Lung (tissue), 11 donors: ENCODE measurements at regions not wholly inside any gene's neighbourhood (a gene's known extent, or its start where the extent isn't known, plus 50 kb on each side); places are given as distances from the start of the nearest gene placed in this dataset.
"Not testable (repeated sequence)": the region's sequence is repeated elsewhere in the genome, so short reads cannot be mapped to it uniquely, and the experiment has no call there.

Experiments used
- ATAC-seq: fragments of 200-7000 bp; cut with Tn5 transposase; one replicate; pipeline ENCODE4 v1.9.1; 2020; ENCODE audit warnings: moderate number of reproducible peaks; ENCODE audit not compliant: insufficient read depth, low FRiP score
- DNase-seq, 3 donors: peaks; one replicate each; pipeline ENCODE4 v3.0.0-alpha.2; 2013 to 2017
- H3K27ac ChIP-seq, 2 donors: one replicate each; pipeline ENCODE4 v1.5.1; 2013; ENCODE audit warnings: mild to moderate bottlenecking in 2 of 2, moderate library complexity in 2 of 2, control low read depth in 1 of 2, inconsistent platforms in 1 of 2, low read depth in 1 of 2, low read length in 1 of 2
- H3K27me3 ChIP-seq, 3 donors: one replicate each; pipeline ENCODE4 v1.5.1; 2013; ENCODE audit warnings: low read length in 2 of 3; ENCODE audit not compliant: control insufficient read depth in 3 of 3, insufficient read depth in 3 of 3
- H3K36me3 ChIP-seq, 4 donors: one replicate each; pipeline ENCODE4 v1.5.1; 2013; ENCODE audit warnings: low read length in 4 of 4, mild to moderate bottlenecking in 1 of 4, moderate library complexity in 1 of 4; ENCODE audit not compliant: control insufficient read depth in 4 of 4, insufficient read depth in 4 of 4
- H3K4me1 ChIP-seq, 5 donors: one replicate each; pipeline ENCODE4 v1.5.1; 2013; ENCODE audit warnings: low read length in 5 of 5, mild to moderate bottlenecking in 2 of 5, moderate library complexity in 1 of 5; ENCODE audit not compliant: control insufficient read depth in 5 of 5, insufficient read depth in 5 of 5
- H3K4me3 ChIP-seq: one replicate; pipeline ENCODE4 v1.5.1; 2013; ENCODE audit warnings: mild to moderate bottlenecking, control low read depth, moderate library complexity
- H3K9ac ChIP-seq, 2 donors: one replicate each; pipeline ENCODE4 v1.5.1; 2013; ENCODE audit warnings: low read length in 2 of 2, control low read depth in 1 of 2; ENCODE audit not compliant: insufficient read depth in 1 of 2
- H3K9me3 ChIP-seq, 4 donors: one replicate each; pipeline ENCODE4 v1.5.1; 2013; ENCODE audit warnings: low read length in 3 of 4, mild to moderate bottlenecking in 1 of 4, moderate library complexity in 1 of 4; ENCODE audit not compliant: control insufficient read depth in 4 of 4, insufficient read depth in 3 of 4
- WGBS, 2 donors: extraction: QIAGEN DNeasy Blood & Tissue Kit; methylation state at CpG; one replicate each; pipeline ENCODE4 v1.1.7; 2013; 5-methylcytosine and 5-hydroxymethylcytosine counted together
- TF ChIP-seq, protein P1 (sequence below): IDR thresholded peaks from 2 replicates; pipeline ENCODE4 v1.5.1; 2012; ENCODE audit warnings: mild to moderate bottlenecking; ENCODE audit errors: control extremely low read depth, extremely low read depth
- donor health status: control.
- donor health status: control.
- donor health status: Bipolar disorder and iron deficiency.
- donor health status: healthy.
- donor health status: DM: yes; HTN: yes; CAD: no.

DNA sequence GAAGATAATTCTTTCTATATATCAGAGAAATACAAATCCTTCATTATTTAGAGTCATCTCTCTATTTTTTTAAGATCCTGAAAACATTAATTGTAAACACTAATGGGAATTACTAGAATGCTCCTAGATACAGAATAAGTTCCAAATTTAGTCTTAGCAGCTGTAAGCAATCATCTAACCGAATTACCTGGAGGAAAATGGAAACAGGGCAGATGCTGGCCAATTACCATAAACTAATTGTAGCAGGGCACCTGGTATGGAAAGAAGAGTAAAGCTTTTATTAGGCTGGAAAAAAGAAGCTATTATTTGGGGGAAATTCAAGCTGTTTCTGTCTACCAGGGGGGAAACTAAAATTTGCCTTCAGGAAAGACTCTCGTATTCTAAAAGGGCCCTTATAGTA is 257.5 kb downstream of the MMUT start:
- Histone ChIP-seq H3K9me3 (peaks cover 0 to 4% (median 2%) of the 10 kb centered on the region in 4 donors), H3K36me3 (no peaks in the 10 kb centered on the region), H3K9ac (no peak overlapping the region), H3K4me3 (no peak overlapping the region), H3K27me3 (no peaks in the 10 kb centered on the region), H3K27ac (no peak overlapping the region), H3K4me1 (no peaks in the 10 kb centered on the region)
- WGBS, 2 donors = 87 to 88% methylated on average over 2 of the region's 2 CpGs
- no peak for DNase-seq
- TF ChIP-seq, protein P1, sequence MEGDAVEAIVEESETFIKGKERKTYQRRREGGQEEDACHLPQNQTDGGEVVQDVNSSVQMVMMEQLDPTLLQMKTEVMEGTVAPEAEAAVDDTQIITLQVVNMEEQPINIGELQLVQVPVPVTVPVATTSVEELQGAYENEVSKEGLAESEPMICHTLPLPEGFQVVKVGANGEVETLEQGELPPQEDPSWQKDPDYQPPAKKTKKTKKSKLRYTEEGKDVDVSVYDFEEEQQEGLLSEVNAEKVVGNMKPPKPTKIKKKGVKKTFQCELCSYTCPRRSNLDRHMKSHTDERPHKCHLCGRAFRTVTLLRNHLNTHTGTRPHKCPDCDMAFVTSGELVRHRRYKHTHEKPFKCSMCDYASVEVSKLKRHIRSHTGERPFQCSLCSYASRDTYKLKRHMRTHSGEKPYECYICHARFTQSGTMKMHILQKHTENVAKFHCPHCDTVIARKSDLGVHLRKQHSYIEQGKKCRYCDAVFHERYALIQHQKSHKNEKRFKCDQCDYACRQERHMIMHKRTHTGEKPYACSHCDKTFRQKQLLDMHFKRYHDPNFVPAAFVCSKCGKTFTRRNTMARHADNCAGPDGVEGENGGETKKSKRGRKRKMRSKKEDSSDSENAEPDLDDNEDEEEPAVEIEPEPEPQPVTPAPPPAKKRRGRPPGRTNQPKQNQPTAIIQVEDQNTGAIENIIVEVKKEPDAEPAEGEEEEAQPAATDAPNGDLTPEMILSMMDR = no peak
- no peak for ATAC-seq

DNA sequence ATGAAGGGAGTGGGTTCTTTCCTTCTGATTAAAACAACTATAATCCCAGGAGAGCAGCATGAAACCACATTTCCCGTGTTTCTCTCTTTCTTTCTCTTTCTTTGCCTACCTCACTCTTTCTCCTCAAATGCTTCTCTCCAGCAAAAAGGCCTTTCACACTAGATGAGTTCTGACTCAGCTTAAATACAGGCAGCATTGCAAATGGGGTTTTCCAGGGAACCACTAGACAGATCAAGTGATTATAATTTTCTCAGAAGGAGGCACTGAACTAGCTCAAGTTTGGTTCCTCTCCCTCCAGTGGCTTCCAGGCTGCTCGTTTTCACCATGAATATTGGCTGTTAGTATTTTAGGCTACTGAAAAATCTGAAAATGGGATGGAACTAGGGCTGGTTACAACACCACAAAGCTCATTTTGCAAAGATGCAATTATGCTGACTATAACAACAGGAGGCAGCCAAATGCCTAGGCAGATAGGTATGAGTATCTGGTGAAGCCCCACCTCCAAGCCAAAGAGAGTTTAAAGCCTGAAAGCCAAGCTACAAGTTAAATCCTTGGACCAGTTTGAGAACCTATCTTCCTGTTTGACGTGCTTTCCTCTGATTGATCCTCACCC is 260.0 kb downstream of the MMUT start:
- no peak for DNase-seq
- no peaks in the 10 kb centered on the region for H3K4me1 ChIP-seq
- ATAC-seq = no peak
- H3K9ac ChIP-seq = no peak overlapping the region
- H3K9me3 ChIP-seq = peaks cover 0 to 4% (median 2%) of the 10 kb centered on the region in 4 donors
- H3K27ac ChIP-seq = no peak overlapping the region
- no peaks in the 10 kb centered on the region for H3K27me3 ChIP-seq
- WGBS, 2 donors = 63 to 77% methylated on average over 3 of the region's 3 CpGs
- TF ChIP-seq, protein P1 = no peak
- H3K36me3 ChIP-seq = no peaks in the 10 kb centered on the region
- no peak overlapping the region for H3K4me3 ChIP-seq

DNA sequence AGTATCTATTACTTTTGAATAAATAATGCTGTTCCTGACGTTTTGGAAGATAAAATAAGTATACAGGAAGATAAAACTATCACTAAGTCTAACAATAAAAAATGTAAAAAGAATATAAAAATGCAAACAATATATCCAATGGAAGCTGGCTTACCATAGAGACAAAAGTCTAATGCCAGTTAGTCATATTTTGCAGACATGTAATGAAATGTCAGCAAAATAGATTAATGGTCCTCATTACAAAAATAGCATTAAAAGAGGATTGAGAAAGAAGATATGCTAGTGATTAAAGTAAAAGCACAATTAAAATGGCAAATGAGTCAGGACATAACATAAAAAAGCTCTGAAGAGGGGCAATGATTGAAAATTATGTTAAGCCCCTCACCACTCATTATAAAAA is 265.0 kb downstream of the MMUT start:
- no peaks in the 10 kb centered on the region for H3K4me1 ChIP-seq
- H3K9ac ChIP-seq = no peak overlapping the region
- TF ChIP-seq, protein P1 = no peak
- ATAC-seq = no peak
- H3K36me3 ChIP-seq = no peaks in the 10 kb centered on the region
- peaks cover 0 to 3% (median 0%) of the 10 kb centered on the region in 4 donors for H3K9me3 ChIP-seq
- no peaks in the 10 kb centered on the region for H3K27me3 ChIP-seq
- H3K4me3 ChIP-seq = no peak overlapping the region
- WGBS, 2 donors = 23 to 55% methylated on average over 1 of the region's 1 CpG
- H3K27ac ChIP-seq = no peak overlapping the region
- DNase-seq = no peak

DNA sequence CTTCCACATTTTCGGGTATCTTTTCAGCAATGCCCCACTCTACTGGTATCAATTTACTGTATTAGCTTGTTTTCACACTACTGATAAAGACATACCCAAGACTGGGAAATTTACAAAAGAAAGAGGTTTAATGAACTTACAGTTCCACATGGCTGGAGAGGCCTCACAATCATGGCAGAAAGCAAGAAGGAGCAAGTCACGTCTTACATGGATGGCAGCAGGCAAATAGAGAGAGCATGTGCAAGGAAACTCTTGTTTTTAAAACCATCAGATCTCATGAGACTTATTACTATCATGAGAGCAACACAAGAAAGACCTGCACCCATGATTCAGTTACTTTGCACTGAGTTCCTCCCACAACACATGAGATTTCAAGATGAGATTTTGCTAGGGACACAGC is 300.7 kb downstream of the MMUT start:
- 72 to 84% methylated on average over 2 of the region's 2 CpGs for WGBS, 2 donors
- DNase-seq, H3K4me1 ChIP-seq, H3K27me3 ChIP-seq, H3K36me3 ChIP-seq, H3K27ac ChIP-seq, H3K9ac ChIP-seq, H3K9me3 ChIP-seq, H3K4me3 ChIP-seq, ATAC-seq: not testable (repeated sequence)
